K562 (cell line): ENCODE measurements at regions not wholly inside any gene's neighbourhood (a gene's known extent, or its start where the extent isn't known, plus 50 kb on each side); places are given as distances from the start of the nearest gene placed in this dataset.

Source experiments
- ARID1B ChIP-seq: fragments of 450-650 bp; IDR thresholded peaks from 2 replicates; pipeline ENCODE4 v1.6.1; 2016; ENCODE audit warnings: antibody characterized with exemption, mild to moderate bottlenecking, inconsistent platforms
- ATF7 ChIP-seq: fragments of 450-650 bp; IDR thresholded peaks from 2 replicates; pipeline ENCODE4 v1.7.1; 2014; ENCODE audit warnings: mild to moderate bottlenecking, moderate library complexity
- BACH1 ChIP-seq: fragments of 200-800 bp; sonication (Bioruptor generic); IDR thresholded peaks from 2 replicates; pipeline ENCODE4 v1.6.1; 2016; ENCODE audit warnings: missing genetic modification characterization, missing compliant biosample characterization
- CHD2 ChIP-seq: IDR thresholded peaks from 2 replicates; pipeline ENCODE4 v1.6.1; 2011; ENCODE audit warnings: low read depth, low read length
- CTCF ChIP-seq, 3 experiments: IDR thresholded peaks in 2 of 3; conservative IDR thresholded peaks in 1 of 3; 2 replicates each; pipeline ENCODE4 v1.5.1; 2011 to 2012; ENCODE audit warnings: low read length in 3 of 3, mild to moderate bottlenecking in 3 of 3, control low read depth in 2 of 3, improper control_type of control experiment in 1 of 3, inconsistent platforms in 1 of 3, low read depth in 1 of 3, mixed read lengths in 1 of 3, moderate library complexity in 1 of 3; ENCODE audit not compliant: insufficient read depth in 2 of 3
- E2F3 ChIP-seq: fragments of 250-450 bp; sonication (Bioruptor Pico); IDR thresholded peaks from 2 replicates; pipeline ENCODE4 v1.4.0; 2020; ENCODE audit warnings: mild to moderate bottlenecking
- FOXJ3 ChIP-seq: sonication (generic); formaldehyde crosslinking; IDR thresholded peaks from 2 replicates; pipeline ENCODE4 v1.4.0; 2020; ENCODE audit warnings: mild to moderate bottlenecking, missing genetic modification reagents
- HDGF ChIP-seq: fragments of 450-650 bp; IDR thresholded peaks from 2 replicates; pipeline ENCODE4 v1.6.1; 2016
- POLR2A ChIP-seq: fragments of 450-650 bp; conservative IDR thresholded peaks from 2 replicates; pipeline ENCODE4 v1.6.1; 2016
- RCOR1 ChIP-seq, 2 experiments: IDR thresholded peaks; 2 replicates each; pipeline ENCODE4 v1.6.1; 2012; ENCODE audit warnings: low read depth in 2 of 2, low read length in 2 of 2, borderline replicate concordance in 1 of 2, improper control_type of control experiment in 1 of 2
- ZBTB7A ChIP-seq: IDR thresholded peaks from 2 replicates; pipeline ENCODE4 v1.6.1; 2011; ENCODE audit warnings: low read depth, mild to moderate bottlenecking, low read length, moderate library complexity, borderline replicate concordance; ENCODE audit not compliant: control insufficient read depth
- ZNF133 ChIP-seq: fragments of 250-450 bp; sonication (Bioruptor Pico); IDR thresholded peaks from 2 replicates; pipeline ENCODE4 v1.4.0; 2020; ENCODE audit warnings: mild to moderate bottlenecking
- ZNF384 ChIP-seq: IDR thresholded peaks from 2 replicates; pipeline ENCODE4 v1.6.1; 2012; ENCODE audit warnings: low read depth, low read length, improper control_type of control experiment

GRCh38 chr4:96356591-96357370 is 516.9 kb downstream of the PDHA2 start:
- TF ChIP-seq CTCF (IDR thresholded peaks at IDR 0.05 in 2 of 3, conservative IDR thresholded peaks at IDR 0.05 in 1 of 3; ENCODE audit: insufficient read depth in 2 of 3, low read depth in 1 of 3, low read length in 3 of 3), result no peak
- TF ChIP-seq RCOR1 (IDR thresholded peaks at IDR 0.05; ENCODE audit: borderline replicate concordance in 1 of 2, low read depth in 2 of 2, low read length in 2 of 2), result no peak
- TF ChIP-seq ZNF384, result no peak
- no peak for TF ChIP-seq CHD2
- TF ChIP-seq BACH1, result no peak
- no peak for TF ChIP-seq E2F3 (CRISPR knock-in tag)
- TF ChIP-seq ATF7, result no peak
- no peak for TF ChIP-seq ARID1B
- TF ChIP-seq ZNF133 (CRISPR knock-in tag), result no peak
- TF ChIP-seq HDGF, result no peak
- no peak for TF ChIP-seq FOXJ3 (CRISPR knock-in tag)
- TF ChIP-seq POLR2A, result no peak
- TF ChIP-seq ZBTB7A, result no peak
